Neural progenitor cell (in vitro differentiated cells): ENCODE measurements at regions not wholly inside any gene's neighbourhood (a gene's known extent, or its start where the extent isn't known, plus 50 kb on each side); places are given as distances from the start of the nearest gene placed in this dataset.

Experiments used
- EZH2 ChIP-seq: fragments of 200-600 bp; sonication (generic); IDR thresholded peaks from 2 replicates; pipeline ENCODE4 v1.6.1; 2017; ENCODE audit warnings: antibody characterized with exemption, mild to moderate bottlenecking, moderate library complexity
- EZH2phosphoT487 ChIP-seq: fragments of 200-600 bp; sonication (generic); IDR thresholded peaks from 2 replicates; pipeline ENCODE4 v1.6.1; 2017; ENCODE audit warnings: antibody characterized with exemption
- TF ChIP-seq, protein P1 (sequence below): fragments of 200-600 bp; sonication (generic); IDR thresholded peaks from 2 replicates; pipeline ENCODE4 v1.5.1; 2017; ENCODE audit warnings: antibody characterized with exemption, mild to moderate bottlenecking

- TF ChIP-seq, protein P1, sequence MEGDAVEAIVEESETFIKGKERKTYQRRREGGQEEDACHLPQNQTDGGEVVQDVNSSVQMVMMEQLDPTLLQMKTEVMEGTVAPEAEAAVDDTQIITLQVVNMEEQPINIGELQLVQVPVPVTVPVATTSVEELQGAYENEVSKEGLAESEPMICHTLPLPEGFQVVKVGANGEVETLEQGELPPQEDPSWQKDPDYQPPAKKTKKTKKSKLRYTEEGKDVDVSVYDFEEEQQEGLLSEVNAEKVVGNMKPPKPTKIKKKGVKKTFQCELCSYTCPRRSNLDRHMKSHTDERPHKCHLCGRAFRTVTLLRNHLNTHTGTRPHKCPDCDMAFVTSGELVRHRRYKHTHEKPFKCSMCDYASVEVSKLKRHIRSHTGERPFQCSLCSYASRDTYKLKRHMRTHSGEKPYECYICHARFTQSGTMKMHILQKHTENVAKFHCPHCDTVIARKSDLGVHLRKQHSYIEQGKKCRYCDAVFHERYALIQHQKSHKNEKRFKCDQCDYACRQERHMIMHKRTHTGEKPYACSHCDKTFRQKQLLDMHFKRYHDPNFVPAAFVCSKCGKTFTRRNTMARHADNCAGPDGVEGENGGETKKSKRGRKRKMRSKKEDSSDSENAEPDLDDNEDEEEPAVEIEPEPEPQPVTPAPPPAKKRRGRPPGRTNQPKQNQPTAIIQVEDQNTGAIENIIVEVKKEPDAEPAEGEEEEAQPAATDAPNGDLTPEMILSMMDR, result no peak
- TF ChIP-seq EZH2, result no peak
- TF ChIP-seq EZH2phosphoT487, result no peak
Measured at GRCh38 chr2:193332941-193333340, 1138.2 kb upstream of the TMEFF2 start.
